KBM-7 (cell line): ENCODE measurements at regions not wholly inside any gene's neighbourhood (a gene's known extent, or its start where the extent isn't known, plus 50 kb on each side); places are given as distances from the start of the nearest gene placed in this dataset.
"Not testable (repeated sequence)": the region's sequence is repeated elsewhere in the genome, so short reads cannot be mapped to it uniquely, and the experiment has no call there.

Experiments used
- DNase-seq: peaks from one replicate; pipeline ENCODE4 v3.0.0-alpha.2; 2015
- in situ Hi-C: fragments of 300-500 bp; cut with MboI; formaldehyde crosslinking; loops from 2 replicates; pipeline ENCODE4 v1.14.3; 2020; ENCODE audit warnings: low sequenced_read_pairs, low pct_unique_long_range_greater_than_20kb, mixed read lengths

DNA sequence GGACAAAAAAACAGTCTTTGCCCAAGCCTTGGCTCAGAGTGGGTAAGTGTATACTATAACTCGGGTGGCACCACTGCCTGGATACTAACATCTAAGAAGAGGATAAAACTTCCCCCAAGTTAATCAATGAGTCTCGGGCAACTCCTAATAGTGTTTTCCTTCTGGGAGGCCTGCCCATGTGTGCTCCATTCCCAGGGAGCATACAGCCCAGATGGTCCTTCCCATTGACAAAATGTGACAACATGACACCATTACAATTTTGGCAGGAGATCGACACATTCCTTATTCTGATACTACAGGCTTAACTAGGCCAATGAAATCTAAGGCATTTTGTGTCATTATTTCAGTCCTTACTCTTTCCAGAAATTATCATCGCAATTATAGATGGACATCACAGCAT lies 52.7 kb upstream of the CRIM1 start:
- in situ Hi-C loops = no loop called here
- DNase-seq = no peak

DNA sequence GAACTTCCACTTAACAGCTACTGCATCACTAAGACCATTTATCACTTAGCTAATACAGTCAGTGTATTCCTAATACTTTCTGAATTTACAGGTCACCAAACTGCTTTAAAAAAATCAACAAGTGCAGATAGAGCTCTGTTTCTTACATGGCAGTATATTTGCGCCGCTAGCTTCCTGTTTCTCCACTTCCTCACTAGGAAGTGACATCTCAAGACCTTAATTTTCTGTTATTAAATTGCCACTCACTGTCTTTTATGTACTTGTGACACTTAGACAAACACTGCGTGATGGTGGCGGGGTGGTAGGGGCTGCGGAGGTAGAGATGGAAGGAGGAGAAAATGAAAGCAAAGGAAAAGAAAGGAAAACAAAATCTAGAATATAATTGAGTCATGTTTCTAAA lies 53.7 kb upstream of the CRIM1 start:
- in situ Hi-C loops = no loop called here

DNA sequence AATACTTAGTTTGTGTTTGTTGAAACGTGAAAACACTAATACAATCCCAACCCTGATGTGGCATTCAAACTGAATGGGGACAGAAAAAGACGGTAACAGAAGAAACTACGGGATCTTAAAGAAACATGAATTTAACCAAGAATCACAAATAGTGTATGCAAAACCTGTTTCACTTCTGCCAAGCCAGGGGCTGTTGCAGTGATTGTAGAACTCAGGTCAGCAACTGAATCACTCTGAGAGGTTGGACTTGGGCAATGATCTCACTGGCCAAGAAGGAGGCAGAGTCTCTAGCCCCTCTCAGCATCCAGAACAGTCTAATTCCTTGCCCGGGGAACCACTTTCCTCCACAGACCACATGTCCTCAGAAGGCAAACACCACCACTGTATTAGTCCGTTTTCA lies 54.9 kb upstream of the CRIM1 start:
- DNase-seq = no peak
- in situ Hi-C loops = no loop called here

More for the DNA sequence above, 53.7 kb upstream of the CRIM1 start:
- DNase-seq = no peak

DNA sequence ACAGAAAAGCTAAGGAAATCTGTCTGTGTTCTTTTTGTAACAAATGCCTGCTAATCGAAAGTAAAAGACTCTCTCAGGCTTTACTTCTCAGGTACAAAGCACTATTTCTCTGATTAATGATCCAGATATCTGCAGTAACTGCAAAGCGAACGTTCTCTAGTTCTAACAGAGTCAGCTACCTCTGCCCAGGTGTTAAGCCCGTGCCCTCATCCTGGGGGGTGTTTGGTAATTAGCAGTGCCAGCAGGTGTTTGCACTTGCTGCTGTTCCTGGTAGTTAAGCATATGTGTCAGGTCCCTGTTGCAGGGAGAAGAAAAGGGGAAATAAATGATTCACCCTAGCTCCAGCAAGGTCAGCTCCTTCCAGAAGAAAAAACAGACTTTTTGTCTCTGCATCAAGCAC lies 58.8 kb upstream of the CRIM1 start:
- in situ Hi-C loops = no loop called here
- no peak for DNase-seq

DNA sequence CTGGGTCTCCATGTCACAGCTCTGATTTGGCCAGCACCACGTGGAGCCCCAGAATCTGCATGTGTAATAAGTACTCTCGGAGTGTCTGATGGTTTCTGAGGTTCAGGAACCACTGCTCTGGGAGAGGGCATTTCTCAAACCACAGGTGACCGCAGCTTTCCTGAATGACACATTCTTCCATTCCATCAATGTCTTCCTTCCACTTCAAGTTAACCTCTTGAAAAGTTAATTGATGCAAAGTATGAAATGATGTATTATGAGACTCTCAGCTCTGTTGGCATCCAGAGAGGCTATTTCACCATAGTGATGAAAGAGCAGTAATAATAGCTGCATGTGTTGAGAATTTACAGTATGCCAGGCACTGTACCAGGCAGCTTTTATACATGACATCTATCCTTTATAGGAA lies 61.3 kb upstream of the CRIM1 start:
- in situ Hi-C loops = no loop called here
- peak; percentile 51 for DNase-seq

DNA sequence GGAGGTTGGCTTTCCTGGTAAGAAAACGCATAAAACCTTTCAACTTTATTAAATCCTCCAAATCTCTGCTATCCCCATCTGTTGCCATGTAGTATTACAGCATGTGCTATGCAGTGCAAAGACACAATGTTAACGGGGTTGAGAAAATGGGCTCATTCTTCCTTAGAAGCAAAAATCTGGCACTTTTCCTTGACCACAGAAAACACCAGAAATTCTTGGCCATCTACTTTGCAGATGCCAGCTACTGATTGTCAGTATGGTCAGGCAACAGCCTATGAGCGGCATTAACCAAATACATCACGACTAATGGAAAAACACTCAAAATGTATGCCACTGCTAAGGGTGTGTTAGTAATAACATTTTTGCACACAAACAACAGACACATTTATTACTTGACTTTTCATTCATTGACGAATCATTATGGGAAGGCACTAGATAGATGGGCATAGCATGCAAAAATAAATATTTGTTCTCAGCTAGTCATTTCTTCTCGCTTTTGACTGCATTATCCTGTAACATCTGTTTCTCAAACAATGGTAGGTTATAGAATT lies 65.2 kb upstream of the CRIM1 start:
- in situ Hi-C loops = no loop called here
- no peak for DNase-seq

DNA sequence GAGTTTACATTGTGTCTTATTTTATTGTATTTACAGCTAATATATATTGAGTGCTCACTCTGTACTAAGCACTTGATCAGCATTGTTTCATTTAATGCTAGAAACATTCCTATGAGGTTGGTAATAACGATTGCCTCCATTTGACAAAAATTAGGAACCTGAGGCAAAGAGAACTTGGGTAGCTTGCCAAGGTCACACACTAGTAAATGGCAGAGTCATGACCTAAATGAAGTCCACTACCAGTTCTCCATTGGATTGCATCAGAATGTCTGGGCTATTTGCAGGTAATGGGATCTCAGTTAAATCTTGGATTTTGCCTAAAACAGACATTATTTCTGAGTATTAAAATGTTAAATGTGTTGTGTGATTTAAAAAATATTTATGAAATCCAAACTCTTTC lies 65.8 kb upstream of the CRIM1 start:
- in situ Hi-C loops = no loop called here
- DNase-seq = no peak

DNA sequence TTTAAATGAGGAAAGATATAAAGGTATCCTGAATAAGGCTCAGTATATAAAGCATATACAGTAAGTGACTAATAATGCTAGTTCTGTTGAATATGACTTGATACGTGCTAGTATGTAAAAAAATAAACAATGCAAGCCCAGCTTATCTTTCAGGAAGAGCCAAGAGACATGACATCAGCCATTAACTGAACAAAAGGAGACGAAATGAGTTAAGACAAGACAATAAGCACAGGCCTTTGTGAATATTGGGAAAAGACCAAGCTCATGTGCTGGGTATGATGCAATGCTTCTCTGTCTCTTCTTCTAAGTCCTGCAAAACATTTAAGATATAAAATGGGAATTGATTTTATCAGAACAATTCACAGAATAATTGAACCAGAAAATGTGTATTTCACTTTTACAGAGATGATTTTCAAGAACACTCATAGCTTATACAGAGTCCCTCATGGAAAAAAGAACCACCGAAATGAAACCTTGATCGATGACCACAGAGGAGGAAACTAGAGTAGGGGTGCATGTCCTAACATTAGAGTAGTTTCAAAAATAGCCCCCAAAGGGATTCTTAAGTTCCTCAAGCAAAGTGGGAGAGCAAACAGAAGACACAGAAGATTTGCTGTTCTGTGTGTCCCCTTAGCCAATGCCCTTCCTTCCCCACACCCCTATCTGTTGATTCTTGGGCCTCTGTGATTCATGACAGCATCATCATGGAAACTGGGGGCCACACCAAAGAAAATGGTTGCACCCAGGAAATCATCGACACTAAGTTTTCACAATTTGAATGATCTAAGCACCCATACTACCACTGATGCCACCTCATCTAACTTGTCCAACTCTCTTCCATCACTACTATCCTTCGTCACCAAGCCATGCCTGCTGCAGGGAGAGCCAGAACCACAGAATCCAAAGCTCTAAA lies 68.0 kb upstream of the CRIM1 start:
- in situ Hi-C loops = no loop called here
- DNase-seq = no peak

DNA sequence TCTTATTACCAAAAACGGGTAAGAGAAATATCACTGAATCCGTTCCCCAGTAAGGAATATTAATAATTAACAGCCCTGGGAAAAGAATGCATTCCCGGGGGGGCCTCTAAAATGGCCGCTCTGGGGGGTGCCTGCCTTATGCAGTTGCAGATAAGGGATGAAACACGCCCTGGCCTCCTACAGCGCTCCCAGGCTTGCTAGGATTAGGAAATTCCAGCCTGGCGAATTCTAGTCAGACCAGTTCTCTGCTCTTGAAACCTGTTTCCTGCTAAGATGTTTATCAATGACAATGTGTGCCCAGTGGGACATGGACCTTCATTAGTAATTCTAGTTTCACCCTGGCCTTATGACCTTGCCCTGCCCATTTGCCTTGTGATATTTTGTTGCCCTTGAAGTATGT lies 76.1 kb upstream of the CRIM1 start:
- DNase-seq, in situ Hi-C loops: not testable (repeated sequence)

DNA sequence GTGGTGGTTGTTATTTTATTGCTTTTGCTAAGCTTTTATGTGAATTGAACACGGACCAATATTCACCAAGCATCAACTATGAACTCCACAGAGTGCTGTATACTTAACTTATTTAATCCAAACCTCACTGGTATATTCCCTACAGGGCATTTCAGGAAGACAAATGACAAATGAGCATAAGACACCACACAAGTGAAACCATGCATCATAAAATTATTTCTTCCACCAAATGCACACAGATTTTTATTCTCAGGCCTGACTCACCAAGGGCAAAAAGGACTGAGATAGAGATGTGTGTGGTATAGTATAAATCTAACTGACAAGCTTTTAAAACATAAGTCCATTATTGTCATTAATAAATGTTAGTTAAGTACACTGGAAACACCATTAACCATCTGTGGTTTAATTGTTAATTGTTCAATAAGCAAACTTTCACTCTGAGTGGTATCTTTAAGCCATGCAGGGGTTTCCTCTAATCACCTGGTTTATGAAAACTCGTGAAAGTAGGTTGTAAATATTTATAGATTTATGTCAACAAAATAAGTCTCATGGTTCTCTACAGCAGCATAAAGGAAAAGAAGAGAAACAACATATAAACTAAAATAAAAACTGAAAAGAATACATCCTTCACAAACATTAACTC lies 77.6 kb upstream of the CRIM1 start:
- DNase-seq = no peak
- in situ Hi-C loops = no loop called here

DNA sequence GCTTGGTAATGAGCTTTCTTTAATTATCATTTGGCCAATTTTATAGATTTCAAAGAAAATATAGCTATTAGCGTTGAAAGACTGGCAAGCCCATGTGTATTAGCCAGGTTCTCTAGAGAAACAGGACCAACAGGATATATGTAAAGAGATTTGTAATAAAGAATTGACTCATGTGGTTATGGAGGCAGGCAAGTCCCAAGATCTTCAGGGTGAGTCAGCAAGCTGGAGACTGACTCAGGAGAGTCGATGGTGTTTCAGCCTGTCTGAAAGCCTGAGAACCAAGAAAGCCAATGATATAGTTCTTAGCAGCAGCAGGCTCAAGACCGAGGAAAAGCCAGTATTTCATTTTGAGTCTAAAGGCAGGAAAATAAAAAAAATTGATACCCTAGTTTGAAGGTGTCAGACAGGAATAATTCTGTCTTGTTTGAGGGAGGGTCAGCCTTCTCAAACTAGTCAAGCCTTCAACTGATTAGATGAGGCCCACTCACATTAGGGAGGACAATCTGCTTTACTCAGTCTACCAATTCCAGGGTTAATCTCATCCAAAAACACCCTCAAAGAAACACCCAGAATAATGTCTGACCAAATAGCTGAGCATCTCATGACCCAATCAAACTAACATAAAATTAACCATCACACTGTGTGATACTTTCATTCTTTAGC lies 78.3 kb upstream of the CRIM1 start:
- no peak for DNase-seq
- in situ Hi-C loops = no loop called here

DNA sequence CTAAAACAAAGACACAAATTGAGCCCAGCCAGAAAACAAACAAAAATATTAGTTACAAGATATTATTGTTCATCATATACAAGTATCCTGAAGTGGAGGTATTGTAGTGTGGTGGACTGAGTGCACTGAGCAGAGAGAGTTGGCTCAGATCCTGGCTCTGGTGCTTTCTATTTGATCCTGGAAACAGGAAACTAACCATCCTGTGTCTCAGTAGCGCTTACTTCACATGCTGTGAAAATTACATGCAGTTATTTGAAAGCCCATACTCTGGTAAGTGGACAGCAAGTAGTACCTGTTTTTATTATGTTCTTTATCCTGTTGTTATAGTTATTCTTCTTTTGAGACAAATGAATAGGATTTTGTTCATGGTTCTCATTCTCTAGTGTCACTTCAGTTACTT lies 84.3 kb upstream of the CRIM1 start:
- in situ Hi-C loops = no loop called here
- DNase-seq = no peak

DNA sequence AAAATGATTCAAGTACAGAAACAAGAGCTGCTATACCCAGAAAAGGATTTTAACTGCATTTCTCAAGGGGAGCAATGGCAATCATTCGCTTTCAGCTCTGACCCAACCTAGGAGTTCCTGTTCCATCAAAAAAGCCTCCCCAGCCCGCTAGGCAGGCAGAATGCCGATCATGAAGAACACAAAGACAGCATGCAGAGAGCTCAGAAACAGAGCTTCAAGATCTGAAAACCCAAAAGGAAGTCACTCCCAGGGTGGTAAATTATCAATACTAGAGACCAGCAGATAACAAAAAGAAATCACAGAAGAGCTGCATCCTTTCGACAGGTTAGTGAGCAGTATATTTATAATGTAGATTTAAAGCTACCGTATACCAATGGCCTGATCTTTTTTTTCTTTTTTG lies 84.8 kb upstream of the CRIM1 start:
- in situ Hi-C loops = no loop called here

DNA sequence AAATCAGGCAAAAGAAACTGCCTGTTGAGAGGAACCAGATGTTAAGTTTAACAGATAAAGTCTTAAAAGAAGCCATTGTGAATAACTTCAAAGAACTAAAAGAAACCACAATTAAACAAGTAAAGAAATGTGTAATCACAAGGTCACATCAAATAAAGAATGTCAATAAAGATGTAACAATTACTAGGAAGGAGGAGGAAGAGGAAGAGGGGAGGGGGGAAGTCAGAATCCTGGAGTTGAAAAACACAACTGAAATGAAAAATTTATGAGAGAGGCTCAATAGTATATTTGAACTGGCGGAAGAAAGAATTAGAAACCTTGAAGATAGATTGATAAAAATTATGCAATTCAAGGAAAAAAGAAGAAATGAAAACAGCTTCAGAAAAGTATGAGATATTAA lies 88.4 kb upstream of the CRIM1 start:
- no peak for DNase-seq
- in situ Hi-C loops = no loop called here

More for the DNA sequence above, 84.8 kb upstream of the CRIM1 start:
- no peak for DNase-seq

DNA sequence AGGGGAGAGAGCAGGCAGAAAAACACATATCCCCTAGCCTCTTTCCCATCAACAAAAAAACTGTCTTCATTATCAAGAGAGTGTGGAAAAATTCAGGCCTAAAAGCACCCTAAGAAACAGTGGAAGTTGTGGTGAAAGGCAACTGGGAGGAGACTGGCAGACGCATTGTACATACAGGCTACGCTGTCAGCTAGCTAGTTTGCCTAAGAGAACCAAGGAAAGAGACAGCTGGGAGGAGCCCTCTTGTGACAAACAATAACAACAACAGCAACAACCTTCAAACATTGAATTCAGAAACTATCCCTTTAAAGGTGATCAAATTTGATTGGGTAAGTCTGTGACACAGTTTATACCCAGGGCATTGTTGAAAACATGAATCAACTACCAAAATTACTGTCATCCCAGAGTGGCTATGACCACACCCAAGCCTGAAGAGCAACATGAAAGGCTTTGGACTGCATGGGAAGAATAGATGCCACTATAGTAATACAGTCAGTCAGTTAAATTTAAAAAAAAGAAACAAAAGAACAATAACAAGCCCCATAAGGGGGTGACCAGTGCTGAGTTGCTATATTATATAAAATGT lies 88.9 kb upstream of the CRIM1 start:
- in situ Hi-C loops = no loop called here

DNA sequence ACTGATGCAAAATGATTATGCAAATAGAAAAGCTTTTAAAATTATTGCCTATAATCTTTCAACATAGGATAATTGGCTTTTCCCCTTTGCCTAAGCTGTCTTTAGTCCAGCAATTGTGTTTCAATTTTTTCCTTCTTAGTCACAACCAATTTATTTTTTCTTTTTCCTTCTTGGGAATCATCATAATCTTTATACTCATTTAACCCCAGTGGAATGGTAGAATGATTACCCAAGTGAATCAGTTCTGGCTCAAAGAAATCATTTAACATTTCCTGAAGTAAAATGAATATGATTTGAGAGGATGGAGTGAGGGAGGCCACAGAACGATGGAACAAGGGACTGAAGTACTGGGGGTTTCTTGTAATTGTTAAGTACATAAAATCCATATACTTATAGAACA lies 93.0 kb upstream of the CRIM1 start:
- in situ Hi-C loops = no loop called here
- no peak for DNase-seq

More for the DNA sequence above, 88.9 kb upstream of the CRIM1 start:
- DNase-seq = no peak

DNA sequence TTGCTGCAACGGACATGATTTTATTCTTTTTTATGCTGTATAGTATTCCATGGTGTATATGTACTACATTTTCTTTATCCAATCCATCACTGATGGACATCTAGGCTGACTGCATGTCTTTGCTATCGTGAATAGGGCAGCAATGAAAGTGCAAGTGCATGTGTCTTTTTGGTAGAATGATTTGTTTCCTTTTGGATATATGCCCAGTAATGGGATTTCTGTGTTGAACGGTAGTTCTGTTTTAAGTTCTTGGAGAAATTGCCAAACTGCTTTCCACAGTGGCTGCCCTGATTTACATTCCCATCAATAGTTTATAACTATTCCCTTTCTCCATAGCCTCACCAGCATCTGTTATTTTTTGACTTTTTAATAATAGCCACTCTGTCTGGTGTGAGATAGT lies 99.7 kb upstream of the CRIM1 start:
- DNase-seq = no peak
- in situ Hi-C loops = no loop called here

DNA sequence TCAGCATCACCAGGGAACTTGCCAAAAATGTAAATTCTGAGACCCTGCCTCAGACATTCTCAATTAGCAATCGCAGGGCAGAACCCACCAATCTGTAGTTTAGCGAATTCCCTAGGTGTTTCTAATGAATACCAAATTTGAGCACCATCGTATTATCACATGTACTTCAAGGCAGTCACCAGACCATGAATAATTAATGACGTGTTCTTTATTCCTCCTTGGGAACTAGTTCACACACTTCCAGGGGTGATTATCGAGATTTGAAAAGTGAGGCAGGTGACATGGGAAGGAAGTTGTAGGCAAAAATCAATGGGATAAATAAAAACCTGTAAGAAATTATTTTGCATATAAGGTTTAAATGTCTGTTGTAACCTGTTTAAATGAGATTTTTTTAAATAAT lies 102.5 kb upstream of the CRIM1 start:
- in situ Hi-C loops = no loop called here
- no peak for DNase-seq

DNA sequence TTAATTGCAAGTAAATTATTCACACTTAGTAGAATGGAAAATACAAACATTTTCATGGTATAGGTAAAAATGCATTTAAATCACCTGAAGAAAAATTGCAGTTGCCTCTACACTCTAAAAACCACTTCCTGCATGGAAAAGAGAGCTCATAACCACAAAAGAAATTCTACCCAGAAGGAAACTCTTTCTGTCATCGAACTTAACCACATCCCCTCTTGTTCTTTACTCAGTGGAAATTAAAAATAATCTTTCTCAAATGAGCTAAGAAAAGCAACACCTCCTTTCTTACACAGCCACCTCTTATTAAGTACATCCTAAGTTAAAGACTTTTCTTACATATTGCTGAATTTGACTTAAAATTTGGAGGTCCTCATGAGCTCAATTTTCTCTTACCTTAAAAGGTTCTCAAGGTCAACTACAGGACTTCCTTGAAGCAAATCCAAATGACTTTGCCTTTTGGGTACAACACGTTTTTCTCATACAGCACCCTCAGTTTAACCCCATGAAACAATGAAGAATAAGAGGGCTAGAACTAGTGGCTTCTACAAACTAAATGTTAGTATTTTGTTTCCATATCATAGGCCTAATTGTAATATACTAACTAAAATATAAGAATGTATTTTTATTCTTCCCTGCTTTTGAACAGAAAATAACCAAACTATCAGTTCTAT lies 109.1 kb upstream of the CRIM1 start:
- DNase-seq = peak; percentile 68

More for the DNA sequence above, 109.1 kb upstream of the CRIM1 start:
- in situ Hi-C loops = no loop called here
